GM12878 (cell line): ENCODE measurements at regions not wholly inside any gene's neighbourhood (a gene's known extent, or its start where the extent isn't known, plus 50 kb on each side); places are given as distances from the start of the nearest gene placed in this dataset.

Source experiments
- ATAC-seq: fragments of 200-7000 bp; cut with Tn5 transposase; 3 replicates; pipeline ENCODE4 v1.9.1; 2020; ENCODE audit warnings: mild to moderate bottlenecking, moderate library complexity
- BruUV-seq: library from RNA; stranded (reverse); fragments of 400-500 nt; replicated peaks from 2 replicates; lab custom pipeline; 2021; lab: Mats Ljungman, UMichigan
- CTCF ChIA-PET: fragments of 300-600 bp; sonication (Branson Sonifier 250); formaldehyde crosslinking; extraction: SDS; loops from one replicate; lab custom pipeline; 2021; ENCODE audit warnings: inconsistent platforms; lab: Yijun Ruan, JAX
- POLR2A ChIA-PET: fragments of 350-600 bp; formaldehyde crosslinking; extraction: SDS; loops from one replicate; lab custom pipeline; 2021; ENCODE audit warnings: inconsistent platforms; lab: Charles Lee
- RAD21 ChIA-PET: fragments of 300-600 bp; sonication (Branson Sonifier 250); formaldehyde crosslinking; loops from one replicate; lab custom pipeline; 2023; ENCODE audit warnings: antibody characterized with exemption; ENCODE audit not compliant: unreplicated experiment; lab: Charles Lee
- SMC1A ChIA-PET: fragments of 300-600 bp; sonication (Branson Sonifier 250); formaldehyde crosslinking; loops from one replicate; lab custom pipeline; 2023; ENCODE audit not compliant: unreplicated experiment, uncharacterized antibody; lab: Charles Lee
- DNase-seq: peaks from one replicate; pipeline ENCODE4 v3.0.0-alpha.2; 2011; ENCODE audit warnings: low read depth, low spot score
- FAIRE-seq: peaks from 3 replicates; lab custom pipeline; 2011; peaks lifted over from hg19 to GRCh38; lab: Jason Lieb, UNC
- H2AFZ ChIP-seq: 2 replicates; pipeline ENCODE4 v1.6.0; 2011; ENCODE audit warnings: low read depth, low read length, control low read depth; ENCODE audit not compliant: control insufficient read depth
- H3K27ac ChIP-seq: 2 replicates; pipeline ENCODE4 v1.5.1; 2011; ENCODE audit warnings: control low read depth; ENCODE audit not compliant: control insufficient read depth, insufficient read depth
- H3K27me3 ChIP-seq, 2 experiments: replicated peaks in 1 of 2; 2 replicates each; pipeline versions ENCODE4 v1.6.0 to v1.6.1; 2011; ENCODE audit warnings: low read length in 1 of 2; ENCODE audit not compliant: control insufficient read depth in 2 of 2, insufficient read depth in 2 of 2
- H3K36me3 ChIP-seq, 2 experiments: 2 replicates each; pipeline ENCODE4 v1.5.1; 2011; ENCODE audit warnings: low read length in 1 of 2; ENCODE audit not compliant: control insufficient read depth in 2 of 2, insufficient read depth in 2 of 2
- H3K4me1 ChIP-seq: 2 replicates; pipeline ENCODE4 v1.6.1; 2011; ENCODE audit warnings: mild to moderate bottlenecking, low read length, moderate library complexity, mixed read lengths; ENCODE audit not compliant: control insufficient read depth, insufficient read depth
- H3K4me2 ChIP-seq: 2 replicates; pipeline ENCODE4 v1.6.0; 2011; ENCODE audit warnings: control low read depth; ENCODE audit not compliant: control insufficient read depth, insufficient read depth
- H3K4me3 ChIP-seq: fragments of 200-600 bp; sonication (generic); 2 replicates; pipeline ENCODE4 v1.5.1; 2016
- H3K79me2 ChIP-seq: 2 replicates; pipeline ENCODE4 v1.6.0; 2011; ENCODE audit warnings: low read length; ENCODE audit not compliant: control insufficient read depth, insufficient read depth
- H3K9ac ChIP-seq: 2 replicates; pipeline ENCODE4 v1.8.0; 2011; ENCODE audit warnings: low read length, control low read depth, mixed read lengths; ENCODE audit not compliant: control insufficient read depth, insufficient read depth
- H3K9me3 ChIP-seq: replicated peaks from 3 replicates; pipeline ENCODE4 v1.5.1; 2011; ENCODE audit warnings: mild to moderate bottlenecking, low read length; ENCODE audit not compliant: control insufficient read depth, insufficient read depth
- H4K20me1 ChIP-seq: 2 replicates; pipeline ENCODE4 v1.6.0; 2011; ENCODE audit not compliant: control insufficient read depth, insufficient read depth
- BRCA1 ChIP-seq: IDR thresholded peaks from 2 replicates; pipeline ENCODE4 v1.6.1; 2011; ENCODE audit warnings: low read depth, low read length, improper control_type of control experiment
- CBX5 ChIP-seq: sonication (generic); IDR thresholded peaks from 2 replicates; pipeline ENCODE4 v1.6.1; 2016; ENCODE audit warnings: low read depth, moderate library complexity, mild to moderate bottlenecking, inconsistent platforms
- EP300 ChIP-seq, 2 experiments: fragments of 150-350 bp in 1 of 2; IDR thresholded peaks; 2 replicates each; pipeline ENCODE4 v1.6.1; 2011 to 2012; ENCODE audit warnings: low read depth in 2 of 2, low read length in 2 of 2, borderline replicate concordance in 1 of 2, improper control_type of control experiment in 1 of 2, inconsistent platforms in 1 of 2; ENCODE audit not compliant: control insufficient read depth in 1 of 2
- ESRRA ChIP-seq: IDR thresholded peaks from 2 replicates; pipeline ENCODE4 v1.6.1; 2012; ENCODE audit warnings: mild to moderate bottlenecking, low read length, improper control_type of control experiment
- JUNB ChIP-seq: IDR thresholded peaks from 2 replicates; pipeline ENCODE4 v1.6.1; 2016; ENCODE audit warnings: antibody characterized with exemption, mild to moderate bottlenecking
- JUND ChIP-seq: IDR thresholded peaks from 2 replicates; pipeline ENCODE4 v1.6.1; 2012; ENCODE audit warnings: low read depth, mild to moderate bottlenecking, low read length, improper control_type of control experiment, moderate library complexity
- MLLT1 ChIP-seq: fragments of 450-650 bp; IDR thresholded peaks from 2 replicates; pipeline ENCODE4 v1.6.1; 2016; ENCODE audit warnings: mild to moderate bottlenecking
- NFYB ChIP-seq: IDR thresholded peaks from 2 replicates; pipeline ENCODE4 v1.6.1; 2011; ENCODE audit warnings: low read depth, mild to moderate bottlenecking, low read length, improper control_type of control experiment, moderate library complexity; ENCODE audit not compliant: insufficient read depth
- POLR2A ChIP-seq: IDR thresholded peaks from 2 replicates; pipeline ENCODE4 v1.6.1; 2011; ENCODE audit warnings: low read depth, mild to moderate bottlenecking, low read length
- RELA ChIP-seq: fragments of 450-650 bp; IDR thresholded peaks from 2 replicates; pipeline ENCODE4 v1.8.0; 2014; ENCODE audit warnings: borderline replicate concordance; ENCODE audit not compliant: partially characterized antibody
- SMAD1 ChIP-seq: fragments of 450-650 bp; IDR thresholded peaks from 2 replicates; pipeline ENCODE4 v1.6.1; 2018; ENCODE audit warnings: mild to moderate bottlenecking, low read depth; ENCODE audit not compliant: partially characterized antibody
- SREBF2 ChIP-seq: IDR thresholded peaks from 2 replicates; pipeline ENCODE4 v1.6.1; 2012; ENCODE audit warnings: mild to moderate bottlenecking, low read length
- TARDBP ChIP-seq: IDR thresholded peaks from 2 replicates; pipeline ENCODE4 v1.6.1; 2016; ENCODE audit warnings: borderline replicate concordance
- ZNF207 ChIP-seq: fragments of 450-650 bp; IDR thresholded peaks from 2 replicates; pipeline ENCODE4 v1.6.1; 2014; ENCODE audit warnings: antibody characterized with exemption, mild to moderate bottlenecking, borderline replicate concordance
- ZZZ3 ChIP-seq: IDR thresholded peaks from 2 replicates; pipeline ENCODE4 v1.6.1; 2011; ENCODE audit warnings: low read depth; ENCODE audit not compliant: control insufficient read depth, insufficient read length
- WGBS: methylation state at CpG from one replicate; pipeline ENCODE4 v1.1.6; 2016; ENCODE audit warnings: low lambda C conversion rate; ENCODE audit not compliant: insufficient replicate concordance, insufficient coverage; ENCODE audit errors: missing lambda C conversion rate; 5-methylcytosine and 5-hydroxymethylcytosine counted together
- in situ Hi-C: fragments of 300-500 bp; cut with MboI; formaldehyde crosslinking; loops from 9 replicates; pipeline ENCODE4 v1.14.3; 2018; ENCODE audit warnings: mixed read lengths
- intact Hi-C: fragments of 100-400 bp; cut with micrococcal nuclease; formaldehyde crosslinking; loops from one replicate; pipeline ENCODE4 v1.14.2; 2022; ENCODE audit not compliant: unreplicated experiment
- TF ChIP-seq, protein P1 (sequence below): fragments of 450-650 bp; IDR thresholded peaks from 2 replicates; pipeline ENCODE4 v1.6.1; 2017; ENCODE audit warnings: mild to moderate bottlenecking, moderate library complexity

DNA sequence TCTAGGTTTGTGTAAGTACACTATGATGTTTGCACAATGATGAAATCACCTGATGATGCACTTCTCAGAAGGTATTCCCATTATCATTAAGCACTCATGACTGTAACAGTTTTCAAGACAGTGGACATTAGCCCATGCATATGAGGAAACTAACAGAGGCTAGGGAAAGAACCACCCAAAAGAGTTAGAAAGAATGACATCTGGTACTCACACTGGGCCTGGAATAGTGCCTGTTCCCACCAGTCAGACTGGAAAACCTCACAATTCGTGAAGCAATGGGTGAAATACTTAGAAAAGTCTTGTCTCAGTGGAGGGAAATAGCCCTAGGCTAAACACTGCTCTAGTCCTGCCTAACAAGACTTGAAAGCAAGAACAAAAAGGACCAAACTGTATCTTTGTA is 117.4 kb upstream of the GDNF start:
- H3K9me3 ChIP-seq = peaks cover 4% of the 10 kb centered on the region; the same call in 1 of the 3 replicates
- POLR2A ChIA-PET = no interaction called here
- 0% methylated on average over 1 of the region's 1 CpG for WGBS
- RAD21 ChIA-PET = no interaction called here
- intact Hi-C loops (no loop called here), in situ Hi-C loops (no loop called here)
- H3K36me3 ChIP-seq = no peaks in the 10 kb centered on the region
- TF ChIP-seq JUNB = no peak
- TF ChIP-seq ZZZ3 = no peak
- TF ChIP-seq TARDBP = no peak
- no peak for TF ChIP-seq EP300 (IDR thresholded peaks at IDR 0.05; ENCODE audit: borderline replicate concordance in 1 of 2, control insufficient read depth in 1 of 2, low read depth in 2 of 2, low read length in 2 of 2)
- no peak for TF ChIP-seq NFYB
- no peak for TF ChIP-seq RELA
- FAIRE-seq = no peak
- no peak for ATAC-seq
- no peak overlapping the region for H3K27ac ChIP-seq
- SMC1A ChIA-PET = no interaction called here
- no peak overlapping the region for H3K9ac ChIP-seq
- no TSS peak for BruUV-seq
- no peak overlapping the region for H2AFZ ChIP-seq
- no peak overlapping the region for H3K4me3 ChIP-seq
- H4K20me1 ChIP-seq = no peaks in the 10 kb centered on the region
- H3K79me2 ChIP-seq = no peaks in the 10 kb centered on the region
- CTCF ChIA-PET = no interaction called here
- DNase-seq = no peak
- H3K27me3 ChIP-seq = no peaks in the 10 kb centered on the region
- H3K4me2 ChIP-seq = no peak overlapping the region
- H3K4me1 ChIP-seq = no peaks in the 10 kb centered on the region

DNA sequence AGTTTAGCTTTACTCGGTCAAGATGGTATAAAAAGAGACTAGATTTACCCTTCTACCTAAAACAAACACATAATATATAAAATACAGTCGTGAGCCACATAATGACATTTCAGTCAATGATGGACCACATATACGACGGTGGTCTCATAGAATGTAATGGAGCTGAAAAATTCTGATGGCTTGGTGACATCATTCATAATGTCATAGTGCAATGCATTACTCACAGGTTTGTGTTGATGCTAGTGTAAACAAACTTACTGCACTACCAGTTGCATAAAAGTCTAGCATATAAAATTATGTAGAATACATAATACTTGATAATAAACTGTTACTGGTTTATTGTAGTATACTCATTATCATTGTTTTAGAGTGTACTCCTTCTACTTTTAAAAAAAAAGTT is 115.9 kb upstream of the GDNF start:
- Histone ChIP-seq H3K27me3 (no peaks in the 10 kb centered on the region), H3K9me3 (peaks cover 4% of the 10 kb centered on the region; the same call in 1 of the 3 replicates), H3K79me2 (no peaks in the 10 kb centered on the region), H3K4me3 (no peak overlapping the region), H2AFZ (no peak overlapping the region), H3K36me3 (no peaks in the 10 kb centered on the region), H3K4me2 (no peak overlapping the region), H3K4me1 (no peaks in the 10 kb centered on the region), H4K20me1 (no peaks in the 10 kb centered on the region), H3K9ac (no peak overlapping the region), H3K27ac (no peak overlapping the region)
- ChIA-PET SMC1A (no interaction called here), CTCF (no interaction called here), RAD21 (no interaction called here), POLR2A (no interaction called here)
- intact Hi-C loops (no loop called here), in situ Hi-C loops (no loop called here)
- no peak for DNase-seq
- BruUV-seq = no TSS peak
- 61% methylated on average over 4 of the region's 4 CpGs for WGBS
- FAIRE-seq = no peak
- ATAC-seq = no peak
- TF ChIP-seq MLLT1 = no peak
- no peak for TF ChIP-seq ESRRA
- no peak for TF ChIP-seq JUND
- TF ChIP-seq, protein P1, sequence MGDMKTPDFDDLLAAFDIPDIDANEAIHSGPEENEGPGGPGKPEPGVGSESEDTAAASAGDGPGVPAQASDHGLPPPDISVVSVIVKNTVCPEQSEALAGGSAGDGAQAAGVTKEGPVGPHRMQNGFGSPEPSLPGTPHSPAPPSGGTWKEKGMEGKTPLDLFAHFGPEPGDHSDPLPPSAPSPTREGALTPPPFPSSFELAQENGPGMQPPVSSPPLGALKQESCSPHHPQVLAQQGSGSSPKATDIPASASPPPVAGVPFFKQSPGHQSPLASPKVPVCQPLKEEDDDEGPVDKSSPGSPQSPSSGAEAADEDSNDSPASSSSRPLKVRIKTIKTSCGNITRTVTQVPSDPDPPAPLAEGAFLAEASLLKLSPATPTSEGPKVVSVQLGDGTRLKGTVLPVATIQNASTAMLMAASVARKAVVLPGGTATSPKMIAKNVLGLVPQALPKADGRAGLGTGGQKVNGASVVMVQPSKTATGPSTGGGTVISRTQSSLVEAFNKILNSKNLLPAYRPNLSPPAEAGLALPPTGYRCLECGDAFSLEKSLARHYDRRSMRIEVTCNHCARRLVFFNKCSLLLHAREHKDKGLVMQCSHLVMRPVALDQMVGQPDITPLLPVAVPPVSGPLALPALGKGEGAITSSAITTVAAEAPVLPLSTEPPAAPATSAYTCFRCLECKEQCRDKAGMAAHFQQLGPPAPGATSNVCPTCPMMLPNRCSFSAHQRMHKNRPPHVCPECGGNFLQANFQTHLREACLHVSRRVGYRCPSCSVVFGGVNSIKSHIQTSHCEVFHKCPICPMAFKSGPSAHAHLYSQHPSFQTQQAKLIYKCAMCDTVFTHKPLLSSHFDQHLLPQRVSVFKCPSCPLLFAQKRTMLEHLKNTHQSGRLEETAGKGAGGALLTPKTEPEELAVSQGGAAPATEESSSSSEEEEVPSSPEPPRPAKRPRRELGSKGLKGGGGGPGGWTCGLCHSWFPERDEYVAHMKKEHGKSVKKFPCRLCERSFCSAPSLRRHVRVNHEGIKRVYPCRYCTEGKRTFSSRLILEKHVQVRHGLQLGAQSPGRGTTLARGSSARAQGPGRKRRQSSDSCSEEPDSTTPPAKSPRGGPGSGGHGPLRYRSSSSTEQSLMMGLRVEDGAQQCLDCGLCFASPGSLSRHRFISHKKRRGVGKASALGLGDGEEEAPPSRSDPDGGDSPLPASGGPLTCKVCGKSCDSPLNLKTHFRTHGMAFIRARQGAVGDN = no peak
- TF ChIP-seq BRCA1 = no peak
- no peak for TF ChIP-seq ZNF207
- TF ChIP-seq CBX5 = no peak
- TF ChIP-seq SMAD1 = no peak
- TF ChIP-seq POLR2A = no peak
- TF ChIP-seq SREBF2 = no peak
